Endometrial microvascular endothelial cells (primary cell): ENCODE measurements at regions not wholly inside any gene's neighbourhood (a gene's known extent, or its start where the extent isn't known, plus 50 kb on each side); places are given as distances from the start of the nearest gene placed in this dataset.

Source experiments
- in situ Hi-C: cut with HindIII; loops from 2 replicates; pipeline ENCODE4 v1.10.0; 2017; ENCODE audit warnings: low sequenced_read_pairs, low pct_unique_long_range_greater_than_20kb; ENCODE audit errors: inconsistent ontology term

DNA sequence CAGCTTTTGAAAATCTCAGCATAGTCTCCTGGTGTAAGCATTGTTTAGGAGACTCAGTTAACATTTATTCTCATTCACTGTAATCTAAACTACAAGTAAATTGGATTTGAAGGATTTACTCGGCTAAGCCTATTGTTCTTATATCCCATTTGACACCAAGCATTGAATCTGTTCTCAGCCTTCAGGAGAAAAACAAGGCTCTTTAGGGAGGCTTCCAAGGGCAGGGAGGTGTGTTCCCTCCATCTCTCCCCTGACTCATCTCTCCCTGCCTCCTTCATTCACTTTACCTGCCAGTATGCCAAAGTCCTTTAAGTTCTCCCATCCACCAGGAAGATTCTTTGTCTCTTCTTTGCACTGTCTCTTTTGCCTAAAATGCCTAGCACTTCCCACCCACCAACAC, 347.8 kb downstream of the MFSD1 start:
- in situ Hi-C loops = no loop called here

DNA sequence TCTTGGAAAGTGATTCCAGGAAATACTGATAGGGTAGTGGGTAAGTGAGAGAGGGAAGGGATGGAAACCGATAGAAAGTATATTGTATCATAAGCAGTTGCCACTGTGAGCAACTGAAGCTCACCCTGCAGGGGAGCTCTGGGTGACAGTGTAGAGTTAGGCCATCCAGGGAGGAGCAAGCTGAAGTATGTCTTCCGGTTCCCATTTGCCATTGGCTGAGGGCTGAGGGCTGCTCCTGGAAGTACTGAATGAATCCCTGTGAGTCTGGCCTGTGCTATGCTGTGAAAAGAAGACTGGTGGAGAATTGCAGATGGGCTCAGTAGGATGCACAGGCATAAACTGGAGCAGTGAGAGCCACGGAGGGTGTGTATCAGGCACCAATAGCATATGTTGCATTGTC, 348.3 kb downstream of the MFSD1 start:
- in situ Hi-C loops = no loop called here

DNA sequence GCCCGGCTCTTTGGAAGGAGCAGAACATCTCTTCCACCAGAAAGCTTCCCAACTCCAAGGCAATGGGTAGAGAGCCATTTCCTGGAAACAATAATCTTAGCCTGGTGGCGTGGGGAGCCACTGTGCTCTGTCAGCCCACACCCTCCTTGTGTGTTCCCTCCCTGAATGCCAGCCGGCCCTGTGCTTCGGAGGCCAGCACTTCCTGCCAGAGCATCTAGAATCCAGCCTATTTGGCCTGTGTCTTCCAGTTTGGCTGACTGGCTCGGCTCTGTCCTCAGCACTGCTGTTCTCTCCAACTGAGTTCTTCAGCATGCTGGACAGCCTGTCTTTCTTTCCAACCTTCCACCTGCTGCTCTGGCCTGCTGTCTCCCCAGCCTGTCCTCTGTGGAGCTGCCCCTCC, 349.3 kb downstream of the MFSD1 start:
- in situ Hi-C loops = no loop called here

DNA sequence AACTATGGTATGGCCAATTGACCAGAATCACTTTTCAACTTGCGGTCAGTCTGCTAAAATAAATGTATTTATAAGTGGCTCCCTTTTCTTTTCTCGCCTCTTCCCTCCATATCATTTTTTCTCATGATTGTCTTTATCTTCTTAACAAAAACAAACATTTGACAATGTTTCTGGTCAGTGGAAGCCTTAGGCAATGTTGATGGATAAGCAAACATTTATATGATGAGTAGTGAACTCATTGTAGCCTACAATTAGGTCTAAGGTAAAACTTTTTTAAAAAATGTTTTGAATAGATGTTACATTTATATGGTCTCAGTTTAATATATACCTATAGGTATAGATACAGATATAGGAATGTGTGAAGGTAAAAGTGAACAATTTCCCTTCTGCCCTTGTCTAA, 355.4 kb downstream of the MFSD1 start:
- in situ Hi-C loops = no loop called here

DNA sequence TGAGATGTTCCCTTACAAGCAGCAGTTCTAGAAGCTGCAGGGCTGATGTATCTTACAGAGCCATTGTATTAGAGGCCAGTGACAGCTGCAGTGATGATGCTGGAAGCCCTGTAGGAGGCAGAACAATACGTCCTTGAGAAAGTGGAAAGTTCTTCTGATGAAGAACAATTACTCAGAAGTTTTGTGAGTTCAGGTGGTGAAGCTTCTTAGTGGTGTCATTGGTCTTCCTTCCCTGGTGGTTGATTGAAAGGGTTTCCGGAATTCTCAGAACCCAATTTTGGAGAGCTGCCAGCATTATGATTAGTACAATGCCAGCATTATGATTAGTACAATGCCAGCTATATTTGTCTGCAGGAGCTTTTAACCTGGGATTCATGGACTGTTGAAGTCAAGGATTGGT, 356.4 kb downstream of the MFSD1 start:
- in situ Hi-C loops = no loop called here

DNA sequence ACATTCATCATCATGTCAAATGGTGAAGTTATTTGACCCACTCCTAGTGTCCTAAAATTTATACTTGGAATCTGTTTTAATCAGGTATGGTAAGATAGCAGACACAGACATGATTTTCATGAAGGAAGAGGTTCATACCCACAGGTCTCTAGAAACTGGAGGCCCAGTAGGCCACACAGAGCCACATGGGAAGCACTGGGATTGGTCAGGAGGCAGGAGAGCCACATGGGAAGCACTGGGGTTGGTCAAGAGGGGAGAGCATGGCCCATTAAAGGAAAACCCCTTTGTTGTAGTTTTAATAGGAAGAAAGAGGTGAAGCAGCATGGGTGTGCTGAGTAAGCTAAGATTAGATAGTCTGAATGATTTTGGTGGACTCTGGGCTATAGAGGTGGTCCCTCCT, 356.9 kb downstream of the MFSD1 start:
- in situ Hi-C loops = no loop called here

DNA sequence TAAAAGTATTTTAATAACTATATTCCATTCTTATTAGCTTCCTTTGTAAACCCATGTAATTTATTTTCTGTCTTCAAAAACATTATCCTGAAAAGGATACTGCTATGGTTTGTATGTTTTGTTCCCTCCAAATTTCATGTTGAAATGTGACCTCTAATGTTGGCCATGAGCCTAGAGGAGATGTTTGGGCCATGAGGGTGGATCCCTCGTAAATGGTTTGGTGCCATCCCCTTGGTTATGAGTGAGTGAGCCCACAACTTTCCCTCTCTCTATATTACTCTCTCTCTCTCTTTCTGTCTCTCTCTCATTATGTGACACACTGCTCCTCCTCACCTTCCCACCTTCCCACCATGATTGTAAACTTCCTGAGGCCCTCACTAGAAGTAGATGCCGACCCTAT, 357.7 kb downstream of the MFSD1 start:
- in situ Hi-C loops = no loop called here

DNA sequence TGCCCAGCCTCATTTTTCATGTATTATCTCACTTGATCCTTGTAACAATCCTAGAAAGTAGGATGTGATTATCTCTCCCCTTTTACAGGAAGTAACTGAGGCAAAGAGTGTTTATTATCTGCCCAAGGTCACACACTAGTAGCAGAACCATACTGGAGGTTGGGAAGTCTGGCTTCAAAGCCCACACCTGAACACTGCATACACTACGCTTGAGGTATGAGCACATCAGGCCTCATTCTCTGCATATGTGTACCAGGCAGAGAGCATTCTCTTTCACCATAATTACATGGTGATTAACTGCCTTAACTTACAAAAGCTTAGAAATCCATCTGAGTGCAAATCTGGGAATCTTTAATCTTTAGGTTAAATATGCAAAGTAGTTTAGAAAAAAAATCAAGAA, 361.8 kb downstream of the MFSD1 start:
- in situ Hi-C loops = no loop called here

DNA sequence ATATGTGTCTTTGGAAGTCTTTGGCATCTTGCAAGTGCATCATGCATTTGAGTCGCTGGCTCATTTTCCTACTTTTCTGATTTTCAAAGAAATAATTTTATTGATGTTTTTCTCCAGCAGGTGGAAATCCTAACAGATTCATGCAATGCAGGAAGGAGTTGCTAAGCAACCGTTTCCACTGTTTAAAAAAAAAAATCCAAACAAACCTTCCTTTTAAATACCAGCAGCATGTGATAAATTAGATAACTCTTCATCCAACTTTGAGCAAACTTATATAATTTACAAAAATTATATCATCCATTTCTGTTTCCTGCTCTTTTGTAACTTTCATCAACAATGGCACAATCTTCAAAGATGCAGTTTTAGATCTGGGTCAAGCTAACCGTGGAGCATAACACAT, 364.1 kb downstream of the MFSD1 start:
- in situ Hi-C loops = no loop called here

DNA sequence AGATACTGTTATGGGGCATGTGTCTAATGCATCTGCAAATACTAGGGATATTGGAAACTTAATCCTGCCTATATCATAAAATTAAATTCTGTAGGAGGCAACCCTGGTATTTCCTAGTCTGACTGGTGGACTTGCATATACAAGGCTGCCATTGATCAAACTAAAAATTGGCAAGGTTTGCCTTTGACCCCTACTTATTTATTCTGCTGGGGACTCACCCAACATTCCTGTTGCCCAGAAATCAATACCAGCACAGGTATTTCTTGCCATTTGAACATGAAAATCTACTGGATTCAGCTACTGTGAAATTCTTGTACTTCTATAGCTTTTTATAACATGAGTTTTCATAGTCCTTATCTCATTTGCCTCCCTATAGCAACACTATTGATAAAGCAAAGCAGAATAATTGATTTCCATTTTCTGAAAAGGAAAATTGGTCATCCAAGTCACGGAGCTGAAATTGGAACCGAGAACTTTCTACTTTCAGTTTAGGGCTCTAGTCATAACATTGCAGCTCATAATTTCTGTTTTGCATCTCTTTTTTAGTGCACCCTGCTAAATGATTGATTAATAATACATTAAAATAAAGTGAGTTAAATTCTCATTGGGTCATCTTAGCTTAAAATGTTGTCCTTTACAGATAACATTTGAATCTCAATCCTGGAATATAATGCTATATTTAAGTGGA, 365.2 kb downstream of the MFSD1 start:
- in situ Hi-C loops = no loop called here

DNA sequence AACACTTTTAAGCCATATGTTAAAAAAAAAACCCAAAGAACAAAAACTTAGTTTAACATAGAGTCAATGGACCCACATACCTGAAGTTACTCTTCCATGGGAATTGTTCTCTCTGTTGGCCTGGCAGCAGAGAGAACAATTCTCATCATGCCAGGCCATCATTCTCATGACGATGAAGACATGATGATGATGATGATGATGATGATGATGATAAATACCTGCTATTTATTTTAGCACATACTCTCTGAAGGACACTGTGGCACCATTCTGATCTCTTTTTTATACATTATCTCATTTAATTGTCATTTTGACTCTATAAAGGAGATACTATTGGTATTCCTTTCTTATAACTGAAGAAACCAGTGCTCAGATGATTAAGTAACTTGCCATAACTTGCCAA, 366.9 kb downstream of the MFSD1 start:
- in situ Hi-C loops = no loop called here

DNA sequence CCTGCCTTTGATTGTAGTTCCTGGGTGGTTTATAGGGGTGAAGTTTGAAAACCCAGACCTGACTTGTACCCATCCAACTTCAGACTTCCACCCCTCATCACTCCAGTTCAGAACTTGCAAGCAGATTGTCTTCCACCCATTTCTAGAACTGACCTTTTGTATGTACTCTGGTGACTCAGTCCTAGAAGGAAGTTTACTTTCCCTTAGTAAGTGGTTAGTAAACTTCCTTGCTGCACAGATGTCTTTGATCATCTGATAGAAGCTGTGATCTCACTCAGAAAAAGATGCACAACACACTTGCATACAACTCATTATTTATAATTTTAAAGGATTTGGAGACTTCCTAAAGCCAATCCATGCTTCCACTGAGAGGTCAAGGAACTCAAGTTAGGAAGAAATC, 368.0 kb downstream of the MFSD1 start:
- in situ Hi-C loops = no loop called here

DNA sequence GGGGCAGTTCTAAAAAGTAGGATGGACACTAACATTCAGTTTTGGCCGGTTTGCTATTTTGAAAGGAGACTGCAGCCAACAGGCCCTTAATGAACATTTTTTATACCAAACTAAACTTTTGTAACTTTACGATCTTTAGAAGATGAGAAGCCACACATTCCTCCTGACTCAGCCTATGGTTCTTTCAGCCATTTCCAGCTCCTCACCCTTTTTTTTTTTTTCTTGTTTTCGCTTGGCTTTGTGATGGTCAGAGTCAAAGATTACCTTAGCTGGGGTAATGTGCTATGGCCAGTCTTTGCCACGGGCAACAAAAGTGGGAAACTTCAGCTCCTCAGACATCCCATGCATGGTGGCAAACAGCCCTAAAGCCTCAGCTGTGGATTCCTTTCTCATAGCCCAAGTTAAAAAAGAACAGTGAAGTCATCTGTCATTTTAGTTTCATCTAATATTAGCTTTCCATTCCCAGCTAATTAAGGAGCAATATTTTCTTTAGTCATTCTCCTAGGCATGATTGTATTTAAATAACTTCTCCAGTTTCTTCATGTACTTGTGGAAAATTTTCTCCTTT, 368.7 kb downstream of the MFSD1 start:
- in situ Hi-C loops = no loop called here

DNA sequence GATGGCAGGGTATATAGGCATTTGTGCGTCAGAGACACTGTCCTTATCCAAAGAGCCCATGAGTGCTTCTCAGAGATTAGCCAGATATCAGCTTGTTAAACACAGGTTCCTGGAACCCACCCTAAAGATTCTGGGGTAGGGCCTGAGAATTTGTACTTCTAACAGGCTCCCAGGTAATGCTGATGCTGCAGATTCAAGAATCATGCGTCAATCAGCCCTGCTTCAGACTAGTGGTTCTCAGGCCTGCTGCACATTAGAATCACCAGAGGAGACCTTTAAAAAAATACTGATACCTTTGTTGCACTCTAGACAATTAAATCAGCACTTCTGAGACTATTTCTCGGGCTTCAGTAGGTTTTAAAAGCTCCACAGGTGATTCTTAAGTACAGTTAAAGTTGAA, 369.5 kb downstream of the MFSD1 start:
- in situ Hi-C loops = no loop called here

DNA sequence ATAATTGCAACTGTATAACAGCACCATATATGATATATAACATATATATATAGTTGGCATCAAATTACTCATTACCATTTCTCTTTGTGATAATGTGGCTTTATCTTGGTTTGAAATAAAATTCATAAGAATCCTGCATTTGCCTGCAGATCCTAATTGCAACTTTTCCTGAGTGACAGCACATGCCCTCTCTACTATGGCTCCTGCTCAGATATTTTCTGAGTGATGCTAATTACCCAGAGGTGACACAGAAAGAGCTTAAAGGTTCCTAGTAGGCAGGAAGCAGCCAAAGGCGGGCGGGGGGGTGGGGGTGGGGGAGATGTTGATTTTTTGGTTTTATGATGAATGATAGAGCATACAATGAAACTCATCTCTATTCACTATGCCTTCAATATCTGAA, 370.6 kb downstream of the MFSD1 start:
- in situ Hi-C loops = no loop called here

DNA sequence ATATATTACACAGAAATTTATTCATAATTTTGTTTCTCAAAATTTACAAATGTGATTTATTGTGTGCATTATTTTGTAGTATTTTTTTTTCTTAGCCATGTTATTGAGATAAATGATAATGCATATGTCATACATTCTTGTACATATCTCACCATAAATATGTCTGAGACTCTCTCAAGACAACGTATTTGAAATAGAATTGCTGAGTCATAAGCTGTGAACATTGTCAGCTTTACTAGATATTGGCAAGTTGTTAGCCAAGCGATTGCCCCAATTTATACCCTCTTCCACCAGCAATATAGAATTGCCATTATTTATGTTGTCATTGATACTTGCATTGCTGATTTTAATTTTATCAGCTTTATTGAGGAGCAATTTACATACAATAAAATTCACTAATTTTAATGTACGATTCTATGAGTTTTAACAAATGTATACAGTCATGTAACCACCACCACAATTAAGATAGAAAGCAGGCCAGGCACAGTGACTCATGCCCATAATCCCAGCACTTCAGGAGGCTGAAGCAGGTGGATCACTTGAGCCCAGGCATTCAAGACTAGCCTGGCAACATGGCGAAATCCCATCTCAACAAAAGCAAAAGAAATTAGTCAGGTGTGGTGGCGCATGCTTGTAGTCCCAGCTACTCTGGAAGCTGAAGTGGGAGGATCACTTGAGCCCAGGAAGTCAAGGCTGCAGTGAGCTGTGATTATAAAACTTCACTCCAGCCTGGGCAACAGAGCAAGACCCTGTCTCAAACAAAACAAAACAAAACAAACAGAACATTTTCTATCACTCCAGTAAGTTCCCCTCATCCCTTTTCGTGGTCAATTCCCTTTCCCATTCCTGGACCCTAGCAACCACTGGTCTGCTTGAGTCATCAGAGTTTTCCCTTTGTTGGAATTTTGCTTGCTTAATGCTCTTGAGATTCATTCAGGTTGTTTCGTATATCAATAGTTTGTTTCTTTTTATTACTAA, 373.1 kb downstream of the MFSD1 start:
- in situ Hi-C loops = no loop called here

DNA sequence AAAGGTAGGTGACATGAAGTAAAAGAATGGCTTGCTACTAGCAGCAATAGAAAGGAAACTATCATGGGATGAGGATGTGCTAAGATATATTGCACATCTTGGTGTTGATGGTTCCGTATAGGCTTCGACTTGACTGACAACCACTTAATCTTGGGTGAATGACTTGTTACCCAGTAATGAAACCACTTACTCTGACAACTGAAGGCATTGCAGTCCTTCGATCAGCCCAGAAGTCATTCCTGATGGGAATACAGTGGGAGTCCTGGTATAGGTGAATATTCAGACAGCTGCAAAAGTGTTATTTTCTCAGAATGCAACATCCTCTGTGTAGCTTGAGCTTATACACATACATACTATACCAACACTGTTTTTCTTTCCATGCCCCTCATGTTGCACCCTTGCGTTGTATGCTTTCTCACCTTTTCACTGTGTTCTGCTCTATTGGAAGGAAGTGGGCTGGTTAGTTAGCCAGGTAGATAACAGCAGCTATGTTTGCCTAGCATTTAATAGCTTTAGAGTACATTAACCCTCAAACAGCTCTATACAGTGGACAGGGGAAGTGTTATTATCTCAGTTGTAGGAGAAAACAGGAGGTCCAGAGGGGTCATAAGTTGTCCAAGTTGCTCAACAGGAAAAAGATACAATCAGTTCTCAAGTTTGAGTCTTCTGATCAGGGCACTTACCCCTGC, 376.5 kb downstream of the MFSD1 start:
- in situ Hi-C loops = no loop called here

DNA sequence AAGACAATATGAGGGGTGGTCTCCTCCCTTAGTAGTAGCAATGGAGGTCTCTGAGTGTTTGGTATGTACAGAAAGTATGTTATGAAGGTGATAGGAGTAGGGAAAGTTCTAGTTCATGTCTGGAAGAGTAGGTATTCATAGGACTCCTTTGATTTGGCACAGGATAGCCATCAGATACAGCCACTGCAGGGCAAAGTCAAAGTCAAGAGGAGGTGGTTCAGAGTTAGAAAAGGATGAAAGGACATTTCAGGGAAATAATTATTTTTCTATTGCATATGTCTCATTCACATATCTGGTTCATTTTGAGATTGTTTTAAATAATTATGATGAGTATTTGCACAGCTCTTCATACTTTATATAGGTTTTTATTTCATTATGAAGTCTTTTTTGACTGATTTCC, 381.1 kb downstream of the MFSD1 start:
- in situ Hi-C loops = no loop called here

DNA sequence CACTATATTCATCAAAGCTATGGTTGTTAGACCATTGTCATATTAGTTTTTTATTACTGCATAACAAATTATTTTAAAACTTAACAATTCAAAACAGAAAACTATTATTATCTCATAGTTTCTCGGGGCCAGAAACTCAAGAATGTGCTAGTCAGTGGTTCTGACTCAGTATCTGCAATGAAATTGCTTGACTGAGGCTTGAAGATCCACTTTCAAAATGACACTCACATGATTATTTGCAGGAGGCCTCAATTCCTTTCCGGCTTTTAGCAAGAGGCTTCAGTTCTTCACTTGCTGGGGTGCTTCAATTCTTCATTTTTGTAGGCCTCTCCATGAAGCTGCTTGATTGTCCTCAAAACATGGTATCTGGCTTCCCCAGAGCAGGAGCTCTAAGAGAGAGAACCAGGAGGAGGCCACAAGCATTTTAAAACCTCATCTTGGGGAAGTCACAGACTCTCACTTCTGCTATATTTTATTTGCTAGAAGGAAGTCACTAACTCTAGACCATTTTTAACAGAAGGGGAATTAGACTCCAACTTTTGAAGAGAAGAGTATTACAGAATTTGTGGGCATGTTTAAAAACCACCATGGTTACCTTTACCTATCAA, 383.7 kb downstream of the MFSD1 start:
- in situ Hi-C loops = no loop called here
